SJSA1 (cell line): ENCODE measurements at regions not wholly inside any gene's neighbourhood (a gene's known extent, or its start where the extent isn't known, plus 50 kb on each side); places are given as distances from the start of the nearest gene placed in this dataset.

Experiments
- DNase-seq, 2 experiments: peaks; one replicate each; pipeline ENCODE4 v3.0.0-alpha.2; 2015 to 2020; ENCODE audit warnings: low spot score in 2 of 2, low read depth in 1 of 2
- H3K27ac ChIP-seq: fragments of 250-450 bp; sonication (Bioruptor Pico); 2 replicates; pipeline ENCODE4 v1.5.1; 2020; ENCODE audit warnings: mild to moderate bottlenecking, moderate library complexity
- H3K27me3 ChIP-seq: fragments of 250-450 bp; sonication (Bioruptor Pico); replicated peaks from 2 replicates; pipeline ENCODE4 v1.5.1; 2020; ENCODE audit warnings: mild to moderate bottlenecking, moderate library complexity
- H3K36me3 ChIP-seq: fragments of 250-450 bp; sonication (Bioruptor Pico); 2 replicates; pipeline ENCODE4 v1.5.1; 2020; ENCODE audit warnings: mild to moderate bottlenecking
- H3K4me1 ChIP-seq: fragments of 250-450 bp; sonication (Bioruptor Pico); replicated peaks from 2 replicates; pipeline ENCODE4 v1.6.1; 2021; ENCODE audit warnings: mild to moderate bottlenecking
- H3K4me3 ChIP-seq: fragments of 250-450 bp; sonication (Bioruptor Pico); 2 replicates; pipeline ENCODE4 v1.5.1; 2020; ENCODE audit warnings: mild to moderate bottlenecking
- H3K9me3 ChIP-seq: fragments of 250-450 bp; sonication (Bioruptor Pico); replicated peaks from 2 replicates; pipeline ENCODE4 v1.5.1; 2020; ENCODE audit warnings: mild to moderate bottlenecking

GRCh38 chr6:122129313-122130025, 270.0 kb upstream of the HSF2 start:
- DNase-seq, result no peak
- no peaks in the 10 kb centered on the region for H3K36me3 ChIP-seq
- H3K9me3 ChIP-seq, result no peaks in the 10 kb centered on the region
- H3K27ac ChIP-seq, result no peak overlapping the region
- no peaks in the 10 kb centered on the region for H3K27me3 ChIP-seq
- H3K4me3 ChIP-seq, result no peak overlapping the region
- H3K4me1 ChIP-seq, result no peaks in the 10 kb centered on the region

GRCh38 chr6:122130026-122130348, 269.5 kb upstream of the HSF2 start:
- Histone ChIP-seq H3K4me3 (no peak overlapping the region), H3K27ac (no peak overlapping the region), H3K4me1 (no peaks in the 10 kb centered on the region), H3K36me3 (no peaks in the 10 kb centered on the region), H3K9me3 (no peaks in the 10 kb centered on the region), H3K27me3 (no peaks in the 10 kb centered on the region)
- DNase-seq, result no peak

GRCh38 chr6:122130518-122130917, 268.9 kb upstream of the HSF2 start:
- H3K27ac ChIP-seq, result no peak overlapping the region
- H3K4me3 ChIP-seq, result no peak overlapping the region
- no peaks in the 10 kb centered on the region for H3K36me3 ChIP-seq
- DNase-seq, result no peak
- no peaks in the 10 kb centered on the region for H3K4me1 ChIP-seq
- no peaks in the 10 kb centered on the region for H3K9me3 ChIP-seq
- no peaks in the 10 kb centered on the region for H3K27me3 ChIP-seq

- no peak for DNase-seq
- Histone ChIP-seq H3K4me3 (no peak overlapping the region), H3K27me3 (no peaks in the 10 kb centered on the region), H3K36me3 (no peaks in the 10 kb centered on the region), H3K27ac (no peak overlapping the region), H3K4me1 (no peaks in the 10 kb centered on the region), H3K9me3 (no peaks in the 10 kb centered on the region)
Measured at GRCh38 chr6:122136386-122136785, 263.1 kb upstream of the HSF2 start.

- DNase-seq, result no peak
- Histone ChIP-seq H3K4me3 (no peak overlapping the region), H3K9me3 (no peaks in the 10 kb centered on the region), H3K36me3 (no peaks in the 10 kb centered on the region), H3K27ac (no peak overlapping the region), H3K4me1 (no peaks in the 10 kb centered on the region), H3K27me3 (no peaks in the 10 kb centered on the region)
Measured at GRCh38 chr6:122140031-122140430, 259.4 kb upstream of the HSF2 start.

GRCh38 chr6:122141246-122141645, 258.2 kb upstream of the HSF2 start:
- Histone ChIP-seq H3K4me1 (no peaks in the 10 kb centered on the region), H3K9me3 (no peaks in the 10 kb centered on the region), H3K36me3 (no peaks in the 10 kb centered on the region), H3K27ac (no peak overlapping the region), H3K4me3 (no peak overlapping the region), H3K27me3 (no peaks in the 10 kb centered on the region)
- DNase-seq, result no peak

- Histone ChIP-seq H3K36me3 (no peaks in the 10 kb centered on the region), H3K4me3 (no peak overlapping the region), H3K27me3 (no peaks in the 10 kb centered on the region), H3K9me3 (no peaks in the 10 kb centered on the region), H3K4me1 (no peaks in the 10 kb centered on the region), H3K27ac (no peak overlapping the region)
- DNase-seq, result no peak
Measured at GRCh38 chr6:122143813-122144601, 255.4 kb upstream of the HSF2 start.

GRCh38 chr6:122145246-122145645, 254.2 kb upstream of the HSF2 start:
- DNase-seq, result no peak
- Histone ChIP-seq H3K27ac (no peak overlapping the region), H3K27me3 (no peaks in the 10 kb centered on the region), H3K36me3 (no peaks in the 10 kb centered on the region), H3K9me3 (no peaks in the 10 kb centered on the region), H3K4me1 (no peaks in the 10 kb centered on the region), H3K4me3 (no peak overlapping the region)

- Histone ChIP-seq H3K4me3 (no peak overlapping the region), H3K27ac (no peak overlapping the region), H3K27me3 (no peaks in the 10 kb centered on the region), H3K9me3 (no peaks in the 10 kb centered on the region), H3K36me3 (no peaks in the 10 kb centered on the region), H3K4me1 (no peaks in the 10 kb centered on the region)
- no peak for DNase-seq
Measured at GRCh38 chr6:122145741-122146240, 253.7 kb upstream of the HSF2 start.

GRCh38 chr6:122147291-122147690, 252.2 kb upstream of the HSF2 start:
- Histone ChIP-seq H3K9me3 (no peaks in the 10 kb centered on the region), H3K36me3 (no peaks in the 10 kb centered on the region), H3K27me3 (no peaks in the 10 kb centered on the region)

GRCh38 chr6:122151066-122151465, 248.4 kb upstream of the HSF2 start:
- H3K27me3 ChIP-seq, result no peaks in the 10 kb centered on the region
- no peaks in the 10 kb centered on the region for H3K36me3 ChIP-seq
- H3K4me1 ChIP-seq, result no peaks in the 10 kb centered on the region
- H3K27ac ChIP-seq, result no peak overlapping the region
- H3K9me3 ChIP-seq, result no peaks in the 10 kb centered on the region
- no peak overlapping the region for H3K4me3 ChIP-seq
- no peak for DNase-seq

More at GRCh38 chr6:122147291-122147690, 252.2 kb upstream of the HSF2 start:
- no peak for DNase-seq
- Histone ChIP-seq H3K4me3 (no peak overlapping the region), H3K4me1 (no peaks in the 10 kb centered on the region), H3K27ac (no peak overlapping the region)

GRCh38 chr6:122151763-122152162, 247.7 kb upstream of the HSF2 start:
- no peak for DNase-seq
- Histone ChIP-seq H3K27me3 (no peaks in the 10 kb centered on the region), H3K4me3 (no peak overlapping the region), H3K36me3 (no peaks in the 10 kb centered on the region), H3K9me3 (no peaks in the 10 kb centered on the region), H3K27ac (no peak overlapping the region), H3K4me1 (no peaks in the 10 kb centered on the region)

- DNase-seq, result no peak
- no peaks in the 10 kb centered on the region for H3K27me3 ChIP-seq
Measured at GRCh38 chr6:122153557-122153956, 245.9 kb upstream of the HSF2 start.

GRCh38 chr6:122154155-122154554, 245.3 kb upstream of the HSF2 start:
- no peak for DNase-seq
- H3K27ac ChIP-seq, result no peak overlapping the region
- no peaks in the 10 kb centered on the region for H3K27me3 ChIP-seq
- no peaks in the 10 kb centered on the region for H3K4me1 ChIP-seq
- no peak overlapping the region for H3K4me3 ChIP-seq
- H3K36me3 ChIP-seq, result no peaks in the 10 kb centered on the region
- no peaks in the 10 kb centered on the region for H3K9me3 ChIP-seq

More at GRCh38 chr6:122153557-122153956, 245.9 kb upstream of the HSF2 start:
- H3K9me3 ChIP-seq, result no peaks in the 10 kb centered on the region
- H3K27ac ChIP-seq, result no peak overlapping the region
- no peaks in the 10 kb centered on the region for H3K4me1 ChIP-seq
- no peak overlapping the region for H3K4me3 ChIP-seq
- H3K36me3 ChIP-seq, result no peaks in the 10 kb centered on the region
